OCI-LY1 (cell line): ENCODE measurements at regions not wholly inside any gene's neighbourhood (a gene's known extent, or its start where the extent isn't known, plus 50 kb on each side); places are given as distances from the start of the nearest gene placed in this dataset.

Experiments used
- H2AFZ ChIP-seq: fragments of 200-600 bp; sonication (generic), shearing (Covaris generic); 2 replicates; pipeline ENCODE4 v1.6.0; 2014; ENCODE audit warnings: antibody characterized with exemption, mild to moderate bottlenecking, low read length
- H3F3A ChIP-seq: fragments of 200-600 bp; sonication (generic), shearing (Covaris generic); 2 replicates; pipeline ENCODE4 v1.6.0; 2014; ENCODE audit warnings: mild to moderate bottlenecking, antibody characterized with exemption, low read length, moderate library complexity; ENCODE audit not compliant: insufficient read depth
- H3K27ac ChIP-seq: fragments of 200-600 bp; sonication (generic); 2 replicates; pipeline ENCODE4 v1.5.1; 2014; ENCODE audit warnings: low read length, mixed run types, mild to moderate bottlenecking, low read depth; ENCODE audit not compliant: poor library complexity, severe bottlenecking
- H3K27me3 ChIP-seq: fragments of 200-600 bp; sonication (generic); 2 replicates; pipeline ENCODE4 v1.6.0; 2014; ENCODE audit warnings: antibody characterized with exemption, mild to moderate bottlenecking, low read length, moderate library complexity; ENCODE audit not compliant: insufficient read depth
- H3K36me3 ChIP-seq: fragments of 200-600 bp; sonication (generic); 2 replicates; pipeline ENCODE4 v1.6.1; 2014; ENCODE audit warnings: mild to moderate bottlenecking, antibody characterized with exemption, low read length, moderate library complexity, mixed read lengths; ENCODE audit not compliant: insufficient read depth
- H3K4me1 ChIP-seq: fragments of 200-600 bp; sonication (generic); 2 replicates; pipeline ENCODE4 v1.5.1; 2014; ENCODE audit warnings: mild to moderate bottlenecking, low read length, moderate library complexity; ENCODE audit not compliant: insufficient read depth, severe bottlenecking
- H3K4me2 ChIP-seq: fragments of 200-600 bp; sonication (generic), shearing (Covaris generic); 2 replicates; pipeline ENCODE4 v1.6.1; 2014; ENCODE audit warnings: low read length
- H3K4me3 ChIP-seq: fragments of 200-600 bp; sonication (generic); 2 replicates; pipeline ENCODE4 v1.5.1; 2014; ENCODE audit warnings: low read length, low read depth, mild to moderate bottlenecking, mixed read lengths; ENCODE audit not compliant: poor library complexity, severe bottlenecking
- H3K79me2 ChIP-seq: fragments of 200-600 bp; shearing (Covaris generic); 2 replicates; pipeline ENCODE4 v1.6.1; 2016; ENCODE audit warnings: mixed run types, low read length, mixed read lengths; ENCODE audit not compliant: insufficient read depth
- H3K9ac ChIP-seq: fragments of 200-600 bp; sonication (generic), shearing (Covaris generic); 2 replicates; pipeline ENCODE4 v1.6.1; 2014; ENCODE audit warnings: mild to moderate bottlenecking, low read length, mixed read lengths
- H3K9me2 ChIP-seq: fragments of 200-600 bp; sonication (generic), shearing (Covaris generic); 2 replicates; pipeline ENCODE4 v1.6.1; 2014; ENCODE audit warnings: low read depth, mild to moderate bottlenecking, low read length, mixed read lengths
- H3K9me3 ChIP-seq: fragments of 200-600 bp; shearing (Covaris generic); 2 replicates; pipeline ENCODE4 v1.6.1; 2014; ENCODE audit warnings: low read length, mixed read lengths
- H4K20me1 ChIP-seq: fragments of 200-600 bp; sonication (generic), shearing (Covaris generic); 2 replicates; pipeline ENCODE4 v1.6.0; 2016; ENCODE audit warnings: mild to moderate bottlenecking, low read length; ENCODE audit not compliant: insufficient read depth
- CTCF ChIP-seq: fragments of 200-600 bp; sonication (generic), shearing (Covaris generic); IDR thresholded peaks from 2 replicates; pipeline ENCODE4 v1.5.1; 2017; ENCODE audit warnings: mild to moderate bottlenecking, antibody characterized with exemption, low read length, moderate library complexity, mixed read lengths
- EZH2 ChIP-seq: fragments of 200-600 bp; sonication (generic), shearing (Covaris generic); IDR thresholded peaks from 2 replicates; pipeline ENCODE4 v1.8.0; 2017; ENCODE audit warnings: borderline replicate concordance, mixed run types, mild to moderate bottlenecking, antibody characterized with exemption, low read length, moderate library complexity, mixed read lengths

- H3K79me2 ChIP-seq = no peaks in the 10 kb centered on the region
- no peaks in the 10 kb centered on the region for H3K9me2 ChIP-seq
- H4K20me1 ChIP-seq = no peaks in the 10 kb centered on the region
- H3K4me1 ChIP-seq = no peaks in the 10 kb centered on the region
- no peaks in the 10 kb centered on the region for H3K9me3 ChIP-seq
- H3K36me3 ChIP-seq = no peaks in the 10 kb centered on the region
- no peak overlapping the region for H2AFZ ChIP-seq
- no peak overlapping the region for H3K9ac ChIP-seq
- H3K4me3 ChIP-seq = no peak overlapping the region
- H3K27ac ChIP-seq = no peak overlapping the region
- no peaks in the 10 kb centered on the region for H3K27me3 ChIP-seq
- no peaks in the 10 kb centered on the region for H3F3A ChIP-seq
- TF ChIP-seq CTCF = no peak
- TF ChIP-seq EZH2 = no peak
- H3K4me2 ChIP-seq = no peak overlapping the region
Measured at GRCh38 chr18:70520867-70521266, 232.0 kb downstream of the SOCS6 start.

- Histone ChIP-seq H3K27me3 (no peaks in the 10 kb centered on the region), H3F3A (no peaks in the 10 kb centered on the region), H4K20me1 (no peaks in the 10 kb centered on the region), H3K4me1 (no peaks in the 10 kb centered on the region), H3K4me2 (no peak overlapping the region), H3K9me3 (no peaks in the 10 kb centered on the region), H3K27ac (no peak overlapping the region), H3K36me3 (no peaks in the 10 kb centered on the region), H2AFZ (no peak overlapping the region), H3K9me2 (no peaks in the 10 kb centered on the region), H3K79me2 (no peaks in the 10 kb centered on the region), H3K9ac (no peak overlapping the region), H3K4me3 (no peak overlapping the region)
- TF ChIP-seq EZH2 (no peak), CTCF (no peak)
Measured at GRCh38 chr18:70513502-70514171, 224.8 kb downstream of the SOCS6 start.

GRCh38 chr18:70507970-70508369 is 219.1 kb downstream of the SOCS6 start:
- H3K36me3 ChIP-seq = no peaks in the 10 kb centered on the region
- H3K4me1 ChIP-seq = no peaks in the 10 kb centered on the region
- no peak overlapping the region for H3K9ac ChIP-seq
- H3K4me3 ChIP-seq = no peak overlapping the region
- H4K20me1 ChIP-seq = no peaks in the 10 kb centered on the region
- TF ChIP-seq EZH2 (no peak), CTCF (no peak)
- no peak overlapping the region for H2AFZ ChIP-seq
- H3K79me2 ChIP-seq = no peaks in the 10 kb centered on the region
- no peaks in the 10 kb centered on the region for H3K9me2 ChIP-seq
- no peaks in the 10 kb centered on the region for H3K9me3 ChIP-seq
- H3K27me3 ChIP-seq = 0 out of 2 replicates have a peak, but pooled peaks cover 3% of the 10 kb centered on the region
- no peaks in the 10 kb centered on the region for H3F3A ChIP-seq
- H3K27ac ChIP-seq = no peak overlapping the region
- H3K4me2 ChIP-seq = no peak overlapping the region
